GM23338 (cell line): ENCODE measurements at regions not wholly inside any gene's neighbourhood (a gene's known extent, or its start where the extent isn't known, plus 50 kb on each side); places are given as distances from the start of the nearest gene placed in this dataset.

Experiments used
- ATAC-seq: fragments of 200-7000 bp; cut with Tn5 transposase; 3 replicates; pipeline ENCODE4 v1.9.1; 2020
- DNase-seq: peaks from one replicate; pipeline ENCODE4 v3.0.0-alpha.2; 2015; ENCODE audit warnings: low spot score
- H2AFZ ChIP-seq: fragments of 200-600 bp; sonication (generic); 2 replicates; pipeline ENCODE4 v1.8.0; 2016; ENCODE audit warnings: antibody characterized with exemption, mild to moderate bottlenecking, moderate library complexity
- H3F3A ChIP-seq: fragments of 200-600 bp; sonication (generic); replicated peaks from 2 replicates; pipeline ENCODE4 v1.8.0; 2017; ENCODE audit warnings: antibody characterized with exemption, mixed run types, low read depth
- H3K27ac ChIP-seq: fragments of 200-600 bp; sonication (generic); 2 replicates; pipeline ENCODE4 v1.6.1; 2016; ENCODE audit warnings: low read depth
- H3K27me3 ChIP-seq: fragments of 200-600 bp; sonication (generic); 2 replicates; pipeline ENCODE4 v1.8.0; 2016; ENCODE audit warnings: mild to moderate bottlenecking, mixed run types, moderate library complexity; ENCODE audit not compliant: insufficient read depth
- H3K36me3 ChIP-seq: fragments of 200-600 bp; sonication (generic); 2 replicates; pipeline ENCODE4 v1.8.0; 2016; ENCODE audit warnings: mild to moderate bottlenecking; ENCODE audit not compliant: insufficient read depth
- H3K4me1 ChIP-seq: fragments of 200-600 bp; sonication (generic); 2 replicates; pipeline ENCODE4 v1.8.0; 2016; ENCODE audit warnings: mild to moderate bottlenecking, moderate library complexity; ENCODE audit not compliant: insufficient read depth
- H3K4me2 ChIP-seq: fragments of 200-600 bp; sonication (generic); 2 replicates; pipeline ENCODE4 v1.7.1; 2017; ENCODE audit warnings: mixed run types
- H3K4me3 ChIP-seq: fragments of 200-600 bp; sonication (generic); 2 replicates; pipeline ENCODE4 v1.6.1; 2016; ENCODE audit warnings: mixed run types
- H3K79me2 ChIP-seq: fragments of 200-600 bp; sonication (generic); replicated peaks from 2 replicates; pipeline ENCODE4 v1.8.0; 2017; ENCODE audit warnings: mild to moderate bottlenecking; ENCODE audit not compliant: insufficient read depth
- H3K9me2 ChIP-seq: fragments of 200-600 bp; sonication (generic); 2 replicates; pipeline ENCODE4 v1.8.0; 2017; ENCODE audit not compliant: insufficient read depth
- H4K20me1 ChIP-seq: fragments of 200-600 bp; sonication (generic); replicated peaks from 2 replicates; pipeline ENCODE4 v1.8.0; 2017; ENCODE audit warnings: mild to moderate bottlenecking; ENCODE audit not compliant: insufficient read depth
- H3K27ac Mint-ChIP-seq: 2 replicates; pipeline ENCODE4 v1.8.0; 2020; ENCODE audit warnings: inconsistent platforms, mild to moderate bottlenecking, moderate library complexity, mixed read lengths
- H3K27me3 Mint-ChIP-seq: 3 replicates; pipeline ENCODE4 v1.8.0; 2022; ENCODE audit warnings: low read depth, mild to moderate bottlenecking, moderate library complexity, mixed read lengths, inconsistent platforms; ENCODE audit not compliant: insufficient read depth, poor library complexity
- H3K36me3 Mint-ChIP-seq: 3 replicates; pipeline ENCODE4 v1.8.0; 2021; ENCODE audit warnings: low read depth, mild to moderate bottlenecking, inconsistent platforms, moderate library complexity, mixed read lengths
- H3K4me1 Mint-ChIP-seq: 3 replicates; pipeline ENCODE4 v1.8.0; 2020; ENCODE audit warnings: mild to moderate bottlenecking, inconsistent platforms, mixed read lengths
- H3K4me3 Mint-ChIP-seq: 3 replicates; pipeline ENCODE4 v1.8.0; 2021; ENCODE audit warnings: moderate library complexity, mild to moderate bottlenecking, inconsistent platforms, mixed read lengths
- H3K9me3 Mint-ChIP-seq: 3 replicates; pipeline ENCODE4 v1.8.0; 2020; ENCODE audit warnings: moderate library complexity, mild to moderate bottlenecking, inconsistent platforms, mixed read lengths
- CTCF ChIP-seq, 2 experiments: fragments of 200-600 bp in 1 of 2; sonication (generic) in 1 of 2; conservative IDR thresholded peaks; 2 replicates each; pipeline versions ENCODE4 v1.5.1 to v1.6.1; 2016 to 2017; ENCODE audit warnings: antibody characterized with exemption in 2 of 2, low read depth in 2 of 2, mild to moderate bottlenecking in 2 of 2, moderate library complexity in 1 of 2
- EZH2 ChIP-seq: fragments of 200-600 bp; sonication (generic); IDR thresholded peaks from one replicate; pipeline ENCODE4 v1.8.0; 2017; ENCODE audit warnings: antibody characterized with exemption, mild to moderate bottlenecking, low read depth; ENCODE audit not compliant: unreplicated experiment
- EZH2phosphoT487 ChIP-seq: fragments of 200-600 bp; sonication (generic); IDR thresholded peaks from one replicate; pipeline ENCODE4 v1.8.1; 2018; ENCODE audit warnings: antibody characterized with exemption; ENCODE audit not compliant: unreplicated experiment
- JUNB ChIP-seq: IDR thresholded peaks from one replicate; pipeline ENCODE4 v1.6.1; 2016; ENCODE audit warnings: antibody characterized with exemption; ENCODE audit not compliant: unreplicated experiment
- NANOG ChIP-seq: IDR thresholded peaks from 2 replicates; pipeline ENCODE4 v1.6.1; 2016; ENCODE audit warnings: antibody characterized with exemption, borderline replicate concordance
- POLR2AphosphoS5 ChIP-seq: IDR thresholded peaks from 2 replicates; pipeline ENCODE4 v1.6.1; 2016; ENCODE audit warnings: antibody characterized with exemption, low read depth
- STAT1 ChIP-seq: IDR thresholded peaks from one replicate; pipeline ENCODE4 v1.6.1; 2016; ENCODE audit warnings: antibody characterized with exemption; ENCODE audit not compliant: unreplicated experiment
- ZNF114 ChIP-seq: fragments of 250-450 bp; sonication (Bioruptor Pico); IDR thresholded peaks from 2 replicates; pipeline ENCODE4 v1.5.0; 2020; ENCODE audit warnings: mild to moderate bottlenecking, moderate library complexity
- ZNF331 ChIP-seq: fragments of 250-450 bp; sonication (Bioruptor Pico); IDR thresholded peaks from 2 replicates; pipeline ENCODE4 v1.5.0; 2020; ENCODE audit warnings: low read depth, mild to moderate bottlenecking, moderate library complexity
- TF ChIP-seq, protein P1 (sequence below): fragments of 250-450 bp; sonication (Bioruptor Pico); IDR thresholded peaks from 2 replicates; pipeline ENCODE4 v1.5.0; 2020; ENCODE audit warnings: mild to moderate bottlenecking, moderate library complexity
- TF ChIP-seq, protein P2 (sequence below): IDR thresholded peaks from one replicate; pipeline ENCODE4 v1.6.1; 2018; ENCODE audit warnings: antibody characterized with exemption; ENCODE audit not compliant: unreplicated experiment

- H3K9me3 Mint-ChIP-seq, result no peaks in the 10 kb centered on the region; the same call in 2 of the 3 replicates
- Histone ChIP-seq H3K9me2 (peaks cover 3% of the 10 kb centered on the region; the same call in 1 of the 2 replicates), H3K79me2 (no peaks in the 10 kb centered on the region), H3K4me2 (no peak overlapping the region), H4K20me1 (no peaks in the 10 kb centered on the region), H3K4me3 (no peak overlapping the region), H3K27me3 (no peaks in the 10 kb centered on the region), H3K27ac (no peak overlapping the region), H3K36me3 (no peaks in the 10 kb centered on the region), H3K4me1 (no peaks in the 10 kb centered on the region), H3F3A (no peaks in the 10 kb centered on the region), H2AFZ (no peak overlapping the region)
- no peak overlapping the region for H3K4me3 Mint-ChIP-seq
- no peak overlapping the region for H3K27ac Mint-ChIP-seq
- peaks cover 4% of the 10 kb centered on the region; the same call in 2 of the 3 replicates for H3K4me1 Mint-ChIP-seq
- DNase-seq (no peak), ATAC-seq (no peak)
- H3K36me3 Mint-ChIP-seq, result no peaks in the 10 kb centered on the region
- TF ChIP-seq ZNF331 (no peak), NANOG (no peak), EZH2phosphoT487 (no peak), JUNB (no peak), STAT1 (no peak), ZNF114 (no peak), CTCF (conservative IDR thresholded peaks at IDR 0.05; ENCODE audit: low read depth in 2 of 2) (no peak), POLR2AphosphoS5 (no peak), EZH2 (no peak)
- TF ChIP-seq, protein P1, sequence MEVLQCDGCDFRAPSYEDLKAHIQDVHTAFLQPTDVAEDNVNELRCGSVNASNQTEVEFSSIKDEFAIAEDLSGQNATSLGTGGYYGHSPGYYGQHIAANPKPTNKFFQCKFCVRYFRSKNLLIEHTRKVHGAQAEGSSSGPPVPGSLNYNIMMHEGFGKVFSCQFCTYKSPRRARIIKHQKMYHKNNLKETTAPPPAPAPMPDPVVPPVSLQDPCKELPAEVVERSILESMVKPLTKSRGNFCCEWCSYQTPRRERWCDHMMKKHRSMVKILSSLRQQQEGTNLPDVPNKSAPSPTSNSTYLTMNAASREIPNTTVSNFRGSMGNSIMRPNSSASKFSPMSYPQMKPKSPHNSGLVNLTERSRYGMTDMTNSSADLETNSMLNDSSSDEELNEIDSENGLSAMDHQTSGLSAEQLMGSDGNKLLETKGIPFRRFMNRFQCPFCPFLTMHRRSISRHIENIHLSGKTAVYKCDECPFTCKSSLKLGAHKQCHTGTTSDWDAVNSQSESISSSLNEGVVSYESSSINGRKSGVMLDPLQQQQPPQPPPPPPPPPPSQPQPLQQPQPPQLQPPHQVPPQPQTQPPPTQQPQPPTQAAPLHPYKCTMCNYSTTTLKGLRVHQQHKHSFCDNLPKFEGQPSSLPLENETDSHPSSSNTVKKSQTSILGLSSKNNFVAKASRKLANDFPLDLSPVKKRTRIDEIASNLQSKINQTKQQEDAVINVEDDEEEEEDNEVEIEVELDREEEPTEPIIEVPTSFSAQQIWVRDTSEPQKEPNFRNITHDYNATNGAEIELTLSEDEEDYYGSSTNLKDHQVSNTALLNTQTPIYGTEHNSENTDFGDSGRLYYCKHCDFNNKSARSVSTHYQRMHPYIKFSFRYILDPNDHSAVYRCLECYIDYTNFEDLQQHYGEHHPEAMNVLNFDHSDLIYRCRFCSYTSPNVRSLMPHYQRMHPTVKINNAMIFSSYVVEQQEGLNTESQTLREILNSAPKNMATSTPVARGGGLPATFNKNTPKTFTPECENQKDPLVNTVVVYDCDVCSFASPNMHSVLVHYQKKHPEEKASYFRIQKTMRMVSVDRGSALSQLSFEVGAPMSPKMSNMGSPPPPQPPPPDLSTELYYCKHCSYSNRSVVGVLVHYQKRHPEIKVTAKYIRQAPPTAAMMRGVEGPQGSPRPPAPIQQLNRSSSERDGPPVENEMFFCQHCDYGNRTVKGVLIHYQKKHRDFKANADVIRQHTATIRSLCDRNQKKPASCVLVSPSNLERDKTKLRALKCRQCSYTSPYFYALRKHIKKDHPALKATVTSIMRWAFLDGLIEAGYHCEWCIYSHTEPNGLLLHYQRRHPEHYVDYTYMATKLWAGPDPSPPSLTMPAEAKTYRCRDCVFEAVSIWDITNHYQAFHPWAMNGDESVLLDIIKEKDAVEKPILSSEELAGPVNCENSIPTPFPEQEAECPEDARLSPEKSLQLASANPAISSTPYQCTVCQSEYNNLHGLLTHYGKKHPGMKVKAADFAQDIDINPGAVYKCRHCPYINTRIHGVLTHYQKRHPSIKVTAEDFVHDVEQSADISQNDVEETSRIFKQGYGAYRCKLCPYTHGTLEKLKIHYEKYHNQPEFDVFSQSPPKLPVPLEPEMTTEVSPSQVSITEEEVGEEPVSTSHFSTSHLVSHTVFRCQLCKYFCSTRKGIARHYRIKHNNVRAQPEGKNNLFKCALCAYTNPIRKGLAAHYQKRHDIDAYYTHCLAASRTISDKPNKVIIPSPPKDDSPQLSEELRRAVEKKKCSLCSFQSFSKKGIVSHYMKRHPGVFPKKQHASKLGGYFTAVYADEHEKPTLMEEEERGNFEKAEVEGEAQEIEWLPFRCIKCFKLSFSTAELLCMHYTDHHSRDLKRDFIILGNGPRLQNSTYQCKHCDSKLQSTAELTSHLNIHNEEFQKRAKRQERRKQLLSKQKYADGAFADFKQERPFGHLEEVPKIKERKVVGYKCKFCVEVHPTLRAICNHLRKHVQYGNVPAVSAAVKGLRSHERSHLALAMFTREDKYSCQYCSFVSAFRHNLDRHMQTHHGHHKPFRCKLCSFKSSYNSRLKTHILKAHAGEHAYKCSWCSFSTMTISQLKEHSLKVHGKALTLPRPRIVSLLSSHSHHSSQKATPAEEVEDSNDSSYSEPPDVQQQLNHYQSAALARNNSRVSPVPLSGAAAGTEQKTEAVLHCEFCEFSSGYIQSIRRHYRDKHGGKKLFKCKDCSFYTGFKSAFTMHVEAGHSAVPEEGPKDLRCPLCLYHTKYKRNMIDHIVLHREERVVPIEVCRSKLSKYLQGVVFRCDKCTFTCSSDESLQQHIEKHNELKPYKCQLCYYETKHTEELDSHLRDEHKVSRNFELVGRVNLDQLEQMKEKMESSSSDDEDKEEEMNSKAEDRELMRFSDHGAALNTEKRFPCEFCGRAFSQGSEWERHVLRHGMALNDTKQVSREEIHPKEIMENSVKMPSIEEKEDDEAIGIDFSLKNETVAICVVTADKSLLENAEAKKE (CRISPR knock-in tag), result no peak
- TF ChIP-seq, protein P2, sequence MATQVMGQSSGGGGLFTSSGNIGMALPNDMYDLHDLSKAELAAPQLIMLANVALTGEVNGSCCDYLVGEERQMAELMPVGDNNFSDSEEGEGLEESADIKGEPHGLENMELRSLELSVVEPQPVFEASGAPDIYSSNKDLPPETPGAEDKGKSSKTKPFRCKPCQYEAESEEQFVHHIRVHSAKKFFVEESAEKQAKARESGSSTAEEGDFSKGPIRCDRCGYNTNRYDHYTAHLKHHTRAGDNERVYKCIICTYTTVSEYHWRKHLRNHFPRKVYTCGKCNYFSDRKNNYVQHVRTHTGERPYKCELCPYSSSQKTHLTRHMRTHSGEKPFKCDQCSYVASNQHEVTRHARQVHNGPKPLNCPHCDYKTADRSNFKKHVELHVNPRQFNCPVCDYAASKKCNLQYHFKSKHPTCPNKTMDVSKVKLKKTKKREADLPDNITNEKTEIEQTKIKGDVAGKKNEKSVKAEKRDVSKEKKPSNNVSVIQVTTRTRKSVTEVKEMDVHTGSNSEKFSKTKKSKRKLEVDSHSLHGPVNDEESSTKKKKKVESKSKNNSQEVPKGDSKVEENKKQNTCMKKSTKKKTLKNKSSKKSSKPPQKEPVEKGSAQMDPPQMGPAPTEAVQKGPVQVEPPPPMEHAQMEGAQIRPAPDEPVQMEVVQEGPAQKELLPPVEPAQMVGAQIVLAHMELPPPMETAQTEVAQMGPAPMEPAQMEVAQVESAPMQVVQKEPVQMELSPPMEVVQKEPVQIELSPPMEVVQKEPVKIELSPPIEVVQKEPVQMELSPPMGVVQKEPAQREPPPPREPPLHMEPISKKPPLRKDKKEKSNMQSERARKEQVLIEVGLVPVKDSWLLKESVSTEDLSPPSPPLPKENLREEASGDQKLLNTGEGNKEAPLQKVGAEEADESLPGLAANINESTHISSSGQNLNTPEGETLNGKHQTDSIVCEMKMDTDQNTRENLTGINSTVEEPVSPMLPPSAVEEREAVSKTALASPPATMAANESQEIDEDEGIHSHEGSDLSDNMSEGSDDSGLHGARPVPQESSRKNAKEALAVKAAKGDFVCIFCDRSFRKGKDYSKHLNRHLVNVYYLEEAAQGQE, result no peak
- H3K27me3 Mint-ChIP-seq, result peaks cover 4% of the 10 kb centered on the region
Measured at GRCh38 chr1:195946500-195946899, 661.7 kb downstream of the KCNT2 start.
